HEK293T (cell line): ENCODE measurements at regions not wholly inside any gene's neighbourhood (a gene's known extent, or its start where the extent isn't known, plus 50 kb on each side); places are given as distances from the start of the nearest gene placed in this dataset.
"Not testable (repeated sequence)": the region's sequence is repeated elsewhere in the genome, so short reads cannot be mapped to it uniquely, and the experiment has no call there.

Source experiments
- CTCF ChIA-PET: fragments of 350-600 bp; formaldehyde crosslinking; extraction: SDS; loops from one replicate; lab custom pipeline; 2021; ENCODE audit warnings: antibody characterized with exemption, inconsistent platforms; lab: Yijun Ruan, JAX
- POLR2A ChIA-PET: fragments of 350-600 bp; formaldehyde crosslinking; extraction: SDS; loops from one replicate; lab custom pipeline; 2020; ENCODE audit warnings: antibody characterized with exemption, inconsistent platforms; lab: Yijun Ruan, JAX
- DNase-seq: peaks from one replicate; pipeline ENCODE4 v3.0.0; 2012; ENCODE audit warnings: mixed read lengths; ENCODE audit errors: extremely low spot score
- ARNT ChIP-seq: fragments of 450-650 bp; IDR thresholded peaks from 2 replicates; pipeline ENCODE4 v1.6.1; 2017; ENCODE audit warnings: mild to moderate bottlenecking
- BHLHE40 ChIP-seq: fragments of 450-650 bp; IDR thresholded peaks from 2 replicates; pipeline ENCODE4 v1.6.1; 2016; ENCODE audit warnings: mild to moderate bottlenecking, moderate library complexity, borderline replicate concordance
- ELF4 ChIP-seq: fragments of 450-650 bp; IDR thresholded peaks from 2 replicates; pipeline ENCODE4 v1.6.1; 2017; ENCODE audit warnings: antibody characterized with exemption
- FOXA1 ChIP-seq: fragments of 450-650 bp; IDR thresholded peaks from 2 replicates; pipeline ENCODE4 v1.6.1; 2016; ENCODE audit warnings: mild to moderate bottlenecking
- FOXK2 ChIP-seq: fragments of 450-650 bp; IDR thresholded peaks from 2 replicates; pipeline ENCODE4 v1.6.1; 2016; ENCODE audit warnings: mild to moderate bottlenecking
- HDGF ChIP-seq: fragments of 450-650 bp; IDR thresholded peaks from 2 replicates; pipeline ENCODE4 v1.6.1; 2017; ENCODE audit warnings: antibody characterized with exemption, borderline replicate concordance
- L3MBTL2 ChIP-seq: fragments of 450-650 bp; conservative IDR thresholded peaks from 2 replicates; pipeline ENCODE4 v1.6.1; 2016; ENCODE audit warnings: mild to moderate bottlenecking
- LEF1 ChIP-seq: fragments of 450-650 bp; IDR thresholded peaks from 2 replicates; pipeline ENCODE4 v1.6.1; 2017; ENCODE audit warnings: mild to moderate bottlenecking, borderline replicate concordance
- NFRKB ChIP-seq: fragments of 450-650 bp; IDR thresholded peaks from 2 replicates; pipeline ENCODE4 v1.6.1; 2016; ENCODE audit warnings: mild to moderate bottlenecking, moderate library complexity
- SP1 ChIP-seq: fragments of 450-650 bp; IDR thresholded peaks from 2 replicates; pipeline ENCODE4 v1.6.1; 2017
- SUZ12 ChIP-seq: fragments of 450-650 bp; IDR thresholded peaks from 2 replicates; pipeline ENCODE4 v1.6.1; 2016; ENCODE audit warnings: mild to moderate bottlenecking
- ZNF384 ChIP-seq: fragments of 450-650 bp; IDR thresholded peaks from 2 replicates; pipeline ENCODE4 v1.6.1; 2016
- TF ChIP-seq, protein P1 (sequence below): fragments of 450-650 bp; IDR thresholded peaks from 2 replicates; pipeline ENCODE4 v1.6.1; 2016

- TF ChIP-seq ARNT (no peak), BHLHE40 (no peak), HDGF (no peak)
- CTCF ChIA-PET = interaction anchor here (0.8 to 1.5 kb wide), 2 partner anchors 24 to 27 kb away, joined by 3 to 5 read pairs; no protein-coding TSS in a partner anchor
- POLR2A ChIA-PET = no interaction called here
- DNase-seq = no peak
These were observed 207.6 kb upstream of the CDKN2B start for GRCh38 chr9:22216730-22217172.

GRCh38 chr9:22217254-22217653 is 208.1 kb upstream of the CDKN2B start:
- CTCF ChIA-PET = interaction anchor here (0.8 to 1.5 kb wide), 3 partner anchors 24 to 209 kb away, joined by 3 to 5 read pairs (median 3); no protein-coding TSS in a partner anchor
- no peak for DNase-seq
- no peak for TF ChIP-seq NFRKB
- no peak for TF ChIP-seq LEF1
- no peak for TF ChIP-seq ZNF384
- POLR2A ChIA-PET = no interaction called here

DNA sequence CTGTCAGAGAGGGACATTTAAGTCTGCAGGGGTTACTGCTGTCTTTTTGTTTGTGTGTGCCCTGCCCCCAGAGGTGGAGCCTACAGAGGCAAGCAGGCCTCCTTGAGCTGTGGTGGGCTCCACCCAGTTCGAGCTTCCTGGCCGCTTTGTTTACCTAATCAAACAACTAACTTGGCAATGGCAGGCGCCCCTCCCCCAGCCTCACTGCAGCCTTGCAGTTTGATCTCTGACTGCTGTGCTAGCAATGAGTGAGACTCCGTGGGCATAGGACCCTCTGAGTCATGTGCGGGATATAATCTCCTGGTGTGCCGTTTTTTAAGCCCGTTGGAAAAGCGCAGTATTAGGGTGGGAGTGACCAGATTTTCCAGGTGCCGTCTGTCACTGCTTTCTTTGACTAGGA is 216.8 kb upstream of the CDKN2B start:
- DNase-seq, POLR2A ChIA-PET, CTCF ChIA-PET: not testable (repeated sequence)

- DNase-seq = no peak
- POLR2A ChIA-PET = no interaction called here
- CTCF ChIA-PET = interaction anchor here (1.3 kb wide), 1 partner anchor 10 kb away, joined by 4 read pairs; no protein-coding TSS in a partner anchor
- no peak for TF ChIP-seq BHLHE40
- no peak for TF ChIP-seq SUZ12
- no peak for TF ChIP-seq LEF1
- TF ChIP-seq, protein P1, sequence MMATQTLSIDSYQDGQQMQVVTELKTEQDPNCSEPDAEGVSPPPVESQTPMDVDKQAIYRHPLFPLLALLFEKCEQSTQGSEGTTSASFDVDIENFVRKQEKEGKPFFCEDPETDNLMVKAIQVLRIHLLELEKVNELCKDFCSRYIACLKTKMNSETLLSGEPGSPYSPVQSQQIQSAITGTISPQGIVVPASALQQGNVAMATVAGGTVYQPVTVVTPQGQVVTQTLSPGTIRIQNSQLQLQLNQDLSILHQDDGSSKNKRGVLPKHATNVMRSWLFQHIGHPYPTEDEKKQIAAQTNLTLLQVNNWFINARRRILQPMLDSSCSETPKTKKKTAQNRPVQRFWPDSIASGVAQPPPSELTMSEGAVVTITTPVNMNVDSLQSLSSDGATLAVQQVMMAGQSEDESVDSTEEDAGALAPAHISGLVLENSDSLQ = no peak
These were observed 218.6 kb upstream of the DMRTA1 start for GRCh38 chr9:22227986-22228385.

GRCh38 chr9:22228542-22228941 is 218.1 kb upstream of the DMRTA1 start:
- DNase-seq = no peak
- POLR2A ChIA-PET = no interaction called here
- CTCF ChIA-PET = interaction anchor here (0.7 to 1.3 kb wide), 2 partner anchors 10 to 235 kb away, joined by 3 to 4 read pairs; partner anchors contain the start of gene CDKN2A
- TF ChIP-seq L3MBTL2 (no peak), NFRKB (no peak), FOXA1 (no peak), ARNT (no peak)
- TF ChIP-seq, protein P1 = no peak

- CTCF ChIA-PET = interaction anchor here (0.7 to 1.3 kb wide), 2 partner anchors 9 to 235 kb away, joined by 3 to 4 read pairs; partner anchors contain the start of gene CDKN2A
- DNase-seq = no peak
- TF ChIP-seq SP1 = no peak
- POLR2A ChIA-PET = no interaction called here
These were observed 217.6 kb upstream of the DMRTA1 start for GRCh38 chr9:22229069-22229468.

- POLR2A ChIA-PET, CTCF ChIA-PET, DNase-seq: not testable (repeated sequence)
These were observed 215.3 kb upstream of the DMRTA1 start for GRCh38 chr9:22231309-22231708.

GRCh38 chr9:22232971-22233370 is 213.7 kb upstream of the DMRTA1 start:
- ChIA-PET POLR2A (no interaction called here), CTCF (interaction anchor here (0.5 kb wide), 1 partner anchor 12 kb away, joined by 3 read pairs; no protein-coding TSS in a partner anchor)
- no peak for TF ChIP-seq ARNT
- TF ChIP-seq ELF4 = no peak
- no peak for TF ChIP-seq FOXK2
- no peak for DNase-seq

GRCh38 chr9:22237497-22238363 is 208.9 kb upstream of the DMRTA1 start:
- TF ChIP-seq BHLHE40 = no peak
- ChIA-PET CTCF (interaction anchor here (1.6 to 2.6 kb wide), 4 partner anchors 9 to 424 kb away, joined by 4 to 15 read pairs (median 7); partner anchors contain the start of gene CDKN2B), POLR2A (interaction anchor here (1.0 to 1.9 kb wide), 3 partner anchors 229 to 244 kb away, joined by 3 to 5 read pairs (median 5); partner anchors contain the start of genes CDKN2A, CDKN2B and CDKN2B-AS1)
- no peak for DNase-seq
